ENCODE measurements at regions not wholly inside any gene's neighbourhood (a gene's known extent, or its start where the extent isn't known, plus 50 kb on each side); places are given as distances from the start of the nearest gene placed in this dataset.

- H3K27ac ChIP-seq = no peak overlapping the region
- no peak overlapping the region for H3K4me3 ChIP-seq
- H3K4me1 ChIP-seq (replicated peaks in 1 of 2) = peaks cover 13 to 23% of the 10 kb centered on the region in 2 donors
- in situ Hi-C loops (cut with MboI; ENCODE audit: low pct_unique_long_range_greater_than_20kb in 2 of 9, low sequenced_read_pairs in 9 of 9, unreplicated experiment in 9 of 9) = no loop called here
- no peak for ATAC-seq (replicated peaks in 6 of 8)
These were observed 150.0 kb downstream of the DNAJB9 start for GRCh38 chr7:108719631-108720030.

GRCh38 chr7:108722561-108722960, 152.9 kb downstream of the DNAJB9 start:
- WGBS, 10 experiments = 0 to 100% (median 64%) methylated on average over 1 of the region's 1 CpG; no CpG with 5 or more reads in 1 of the 10 experiments
- H3K4me1 ChIP-seq (replicated peaks in 1 of 2) = peaks cover 13 to 21% of the 10 kb centered on the region in 2 donors
- H3K4me3 ChIP-seq = no peak overlapping the region
- in situ Hi-C loops (cut with MboI; ENCODE audit: low pct_unique_long_range_greater_than_20kb in 2 of 9, low sequenced_read_pairs in 9 of 9, unreplicated experiment in 9 of 9) = no loop called here
- no peak overlapping the region for H3K27ac ChIP-seq
- no peak for ATAC-seq (replicated peaks in 6 of 8)

- in situ Hi-C loops (cut with MboI; ENCODE audit: low pct_unique_long_range_greater_than_20kb in 2 of 9, low sequenced_read_pairs in 9 of 9, unreplicated experiment in 9 of 9) = no loop called here
- ATAC-seq (replicated peaks in 6 of 8) = peak in 6 of 8 experiments; percentile 26 to 89 (median 82)
- WGBS, 10 experiments = 0 to 39% (median 21%) methylated on average over 1 to 4 of the region's 4 CpGs; no CpG with 5 or more reads in 2 of the 10 experiments
- H3K4me1 ChIP-seq (replicated peaks in 1 of 2) = peaks cover 13 to 21% of the 10 kb centered on the region in 2 donors
- no peak overlapping the region for H3K4me3 ChIP-seq
- no peak overlapping the region for H3K27ac ChIP-seq
These were observed 153.7 kb downstream of the DNAJB9 start for GRCh38 chr7:108723381-108723814.

GRCh38 chr7:108724251-108725100, 154.8 kb downstream of the DNAJB9 start:
- H3K4me1 ChIP-seq (replicated peaks in 1 of 2) = peaks cover 13 to 21% of the 10 kb centered on the region in 2 donors
- 0 to 89% (median 61%) methylated on average over 2 to 3 of the region's 3 CpGs; no CpG with 5 or more reads in 1 of the 10 experiments for WGBS, 10 experiments
- in situ Hi-C loops (cut with MboI; ENCODE audit: low pct_unique_long_range_greater_than_20kb in 2 of 9, low sequenced_read_pairs in 9 of 9, unreplicated experiment in 9 of 9) = no loop called here
- no peak overlapping the region for H3K4me3 ChIP-seq
- peak in 1 of 8 experiments; percentile 48 for ATAC-seq (replicated peaks in 6 of 8)
- no peak overlapping the region for H3K27ac ChIP-seq

GRCh38 chr7:108735814-108736213, 166.1 kb downstream of the DNAJB9 start:
- H3K4me1 ChIP-seq (replicated peaks in 1 of 2) = no peaks in the 10 kb centered on the region
- no peak overlapping the region for H3K4me3 ChIP-seq
- in situ Hi-C loops (cut with MboI; ENCODE audit: low pct_unique_long_range_greater_than_20kb in 2 of 9, low sequenced_read_pairs in 9 of 9, unreplicated experiment in 9 of 9) = no loop called here
- ATAC-seq (replicated peaks in 6 of 8) = no peak
- H3K27ac ChIP-seq = no peak overlapping the region

DNA sequence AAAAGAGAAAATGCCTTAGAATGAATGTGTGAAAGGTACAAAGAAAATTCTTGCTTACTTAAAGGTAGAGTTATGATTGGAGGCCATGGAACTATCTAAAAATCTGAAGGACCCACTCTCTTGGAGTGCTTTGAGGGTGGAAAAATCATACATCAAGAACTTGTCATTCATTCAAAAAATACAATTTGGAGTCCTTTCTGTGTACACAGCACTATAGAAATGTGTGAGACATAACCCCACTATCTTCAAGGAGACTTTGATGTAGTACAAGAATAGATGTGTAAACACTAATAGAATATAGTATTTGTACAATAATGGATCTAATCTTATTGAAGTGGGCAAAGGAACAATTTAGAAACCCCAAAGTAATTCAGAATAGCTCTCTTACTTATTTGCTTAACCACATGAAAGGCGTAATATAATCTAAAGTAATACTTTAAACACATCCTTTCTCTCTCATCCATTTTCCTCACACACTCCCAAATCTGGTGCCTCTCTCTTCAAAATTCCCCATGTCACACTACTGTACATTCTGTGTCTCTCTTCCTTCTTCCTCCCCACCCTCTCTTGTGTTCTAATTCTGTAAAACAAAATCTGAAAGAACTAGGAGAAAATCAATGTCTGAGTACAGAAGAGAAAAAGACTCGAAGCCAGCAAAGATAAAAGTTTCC, 166.7 kb downstream of the DNAJB9 start:
- in situ Hi-C loops (cut with MboI; ENCODE audit: low pct_unique_long_range_greater_than_20kb in 2 of 9, low sequenced_read_pairs in 9 of 9, unreplicated experiment in 9 of 9) = no loop called here
- no peaks in the 10 kb centered on the region for H3K4me1 ChIP-seq (replicated peaks in 1 of 2)
- ATAC-seq (replicated peaks in 6 of 8) = no peak
- WGBS, 10 experiments = 0 to 100% (median 71%) methylated on average over 1 of the region's 2 CpGs; no CpG with 5 or more reads in 1 of the 10 experiments
- H3K27ac ChIP-seq = no peak overlapping the region
- no peak overlapping the region for H3K4me3 ChIP-seq

DNA sequence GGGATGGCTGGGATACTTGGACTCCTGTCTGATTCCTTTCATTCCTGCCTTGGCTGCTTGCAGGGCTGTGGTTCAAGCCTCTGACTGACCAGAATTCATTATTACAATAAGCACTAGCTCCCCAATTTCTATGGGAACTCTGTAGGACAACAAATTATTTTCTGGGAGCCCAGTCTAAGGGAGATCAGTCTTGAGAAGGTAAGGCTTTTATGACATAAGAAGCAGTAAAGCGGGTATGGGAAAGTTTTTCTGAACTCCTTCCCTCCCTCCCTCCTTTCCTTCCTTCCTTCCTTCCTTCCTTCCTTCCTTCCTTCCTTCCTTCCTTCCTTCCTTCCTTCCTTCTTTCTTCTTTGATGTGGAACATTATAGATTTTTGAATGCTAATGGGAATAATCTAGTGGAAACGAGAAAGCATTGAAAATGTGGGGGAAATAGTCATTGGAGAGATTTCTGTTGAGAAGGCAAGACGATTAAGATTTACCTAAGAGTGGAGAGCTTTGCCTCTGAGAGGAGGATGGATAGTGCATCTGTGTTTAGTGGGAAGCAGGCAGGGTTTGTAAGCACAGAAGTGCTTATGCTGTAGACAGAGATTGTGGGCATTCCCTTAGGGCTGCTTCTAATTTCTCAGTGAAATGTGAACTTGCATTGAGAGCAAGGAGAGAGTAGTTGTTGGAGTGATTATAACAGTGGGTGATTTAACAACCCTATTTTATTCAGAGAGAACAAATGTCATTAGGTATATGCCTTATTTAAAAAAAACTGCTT, 201.5 kb downstream of the DNAJB9 start:
- peak in 1 of 8 experiments; percentile 38 for ATAC-seq (replicated peaks in 6 of 8)
- WGBS, 10 experiments = 0 to 100% (median 66%) methylated on average over 1 to 3 of the region's 3 CpGs; no CpG with 5 or more reads in 2 of the 10 experiments
- Histone ChIP-seq H3K4me3 (no peak overlapping the region), H3K27ac (no peak overlapping the region), H3K4me1 (replicated peaks in 1 of 2) (peaks cover 0 to 7% of the 10 kb centered on the region in 2 donors)
- in situ Hi-C loops (cut with MboI; ENCODE audit: low pct_unique_long_range_greater_than_20kb in 2 of 9, low sequenced_read_pairs in 9 of 9, unreplicated experiment in 9 of 9) = no loop called here

DNA sequence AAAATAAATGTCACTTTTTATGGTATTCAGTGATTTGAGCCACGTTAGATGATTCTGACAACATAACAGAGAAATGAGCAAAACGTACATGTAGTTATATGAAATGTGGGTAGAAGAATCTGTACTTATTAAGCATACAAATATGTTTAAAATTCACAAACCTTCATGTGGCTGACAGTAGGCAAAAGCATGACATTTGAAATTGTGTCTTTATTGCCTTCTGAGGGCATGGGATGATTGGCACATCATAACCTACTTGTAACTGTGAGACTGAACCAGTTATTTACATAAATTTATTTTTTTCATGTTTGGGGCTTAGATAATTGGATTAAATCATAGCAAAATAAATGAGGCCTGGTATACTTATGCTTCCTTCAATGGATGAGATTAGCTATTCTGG, 202.2 kb downstream of the DNAJB9 start:
- Histone ChIP-seq H3K4me1 (replicated peaks in 1 of 2) (peaks cover 0 to 7% of the 10 kb centered on the region in 2 donors), H3K27ac (no peak overlapping the region), H3K4me3 (no peak overlapping the region)
- WGBS, 10 experiments = 0 to 90% (median 46%) methylated on average over 2 of the region's 2 CpGs; no CpG with 5 or more reads in 2 of the 10 experiments
- no peak for ATAC-seq (replicated peaks in 6 of 8)
- in situ Hi-C loops (cut with MboI; ENCODE audit: low pct_unique_long_range_greater_than_20kb in 2 of 9, low sequenced_read_pairs in 9 of 9, unreplicated experiment in 9 of 9) = no loop called here

- Histone ChIP-seq H3K4me1 (replicated peaks in 1 of 2) (no peaks in the 10 kb centered on the region), H3K4me3 (no peak overlapping the region), H3K27ac (no peak overlapping the region)
- WGBS, 10 experiments = 0 to 77% (median 42%) methylated on average over 1 of the region's 1 CpG; no CpG with 5 or more reads in 1 of the 10 experiments
- no peak for ATAC-seq (replicated peaks in 6 of 8)
- in situ Hi-C loops (cut with MboI; ENCODE audit: low pct_unique_long_range_greater_than_20kb in 2 of 9, low sequenced_read_pairs in 9 of 9, unreplicated experiment in 9 of 9) = no loop called here
These were observed 208.3 kb downstream of the DNAJB9 start for GRCh38 chr7:108777966-108778365.

- Histone ChIP-seq H3K27ac (no peak overlapping the region), H3K4me1 (replicated peaks in 1 of 2) (no peaks in the 10 kb centered on the region), H3K4me3 (no peak overlapping the region)
- no peak for ATAC-seq (replicated peaks in 6 of 8)
- 0 to 100% (median 71%) methylated on average over 1 of the region's 1 CpG; no CpG with 5 or more reads in 1 of the 10 experiments for WGBS, 10 experiments
- in situ Hi-C loops (cut with MboI; ENCODE audit: low pct_unique_long_range_greater_than_20kb in 2 of 9, low sequenced_read_pairs in 9 of 9, unreplicated experiment in 9 of 9) = no loop called here
These were observed 219.8 kb downstream of the DNAJB9 start for GRCh38 chr7:108789451-108789850.

GRCh38 chr7:108794466-108794865, 224.8 kb downstream of the DNAJB9 start:
- Histone ChIP-seq H3K4me1 (replicated peaks in 1 of 2) (peaks cover 0 to 2% of the 10 kb centered on the region in 2 donors), H3K4me3 (no peak overlapping the region), H3K27ac (no peak overlapping the region)
- 0 to 100% (median 31%) methylated on average over 1 of the region's 1 CpG; no CpG with 5 or more reads in 2 of the 10 experiments for WGBS, 10 experiments
- in situ Hi-C loops (cut with MboI; ENCODE audit: low pct_unique_long_range_greater_than_20kb in 2 of 9, low sequenced_read_pairs in 9 of 9, unreplicated experiment in 9 of 9) = no loop called here
- ATAC-seq (replicated peaks in 6 of 8) = no peak

GRCh38 chr7:108802650-108803049, 233.0 kb downstream of the DNAJB9 start:
- in situ Hi-C loops (cut with MboI; ENCODE audit: low pct_unique_long_range_greater_than_20kb in 2 of 9, low sequenced_read_pairs in 9 of 9, unreplicated experiment in 9 of 9) = no loop called here
- H3K27ac ChIP-seq = no peak overlapping the region
- peaks cover 0 to 2% of the 10 kb centered on the region in 2 donors for H3K4me1 ChIP-seq (replicated peaks in 1 of 2)
- 20 to 100% (median 70%) methylated on average over 1 to 2 of the region's 2 CpGs; no CpG with 5 or more reads in 3 of the 10 experiments for WGBS, 10 experiments
- no peak for ATAC-seq (replicated peaks in 6 of 8)
- no peak overlapping the region for H3K4me3 ChIP-seq
